Left ventricle myocardium superior (tissue), 1 donor: ENCODE measurements at regions not wholly inside any gene's neighbourhood (a gene's known extent, or its start where the extent isn't known, plus 50 kb on each side); places are given as distances from the start of the nearest gene placed in this dataset.
"Not testable (repeated sequence)": the region's sequence is repeated elsewhere in the genome, so short reads cannot be mapped to it uniquely, and the experiment has no call there.

Experiments
- ATAC-seq: fragments of 200-7000 bp; cut with Tn5 transposase; one replicate; pipeline ENCODE4 v1.9.1; 2020; ENCODE audit warnings: mild to moderate bottlenecking, moderate library complexity
- DNase-seq: peaks from one replicate; pipeline ENCODE4 v3.0.0-alpha.2; 2020
- intact Hi-C: fragments of 100-400 bp; cut with micrococcal nuclease; formaldehyde crosslinking; loops from one replicate; pipeline ENCODE4 v1.11.0; 2022
- donor health status: DM: no; HTN: yes; CAD: no; lungs with severe emphysema.

DNA sequence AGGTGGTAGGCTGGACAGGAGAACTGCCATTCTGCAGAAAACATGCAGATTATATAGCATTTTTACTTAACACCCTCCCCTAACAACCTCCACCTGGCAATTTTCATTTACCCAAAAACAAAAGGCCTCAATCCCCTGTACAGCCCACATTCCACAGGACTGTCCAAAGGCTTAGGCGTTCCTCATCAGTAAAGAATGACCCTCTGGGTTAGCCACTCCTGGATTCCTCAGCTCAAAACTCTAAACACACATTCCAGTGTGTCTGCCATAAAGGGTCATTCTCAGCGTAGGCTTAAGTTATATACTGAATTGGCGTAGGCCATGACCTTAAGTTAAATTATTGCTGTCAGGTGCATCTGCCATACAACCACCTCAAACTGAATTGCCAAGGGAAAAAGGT is 261.8 kb upstream of the CHAC2 start:
- ATAC-seq (no peak), DNase-seq (no peak)
- intact Hi-C loops: no loop called here

DNA sequence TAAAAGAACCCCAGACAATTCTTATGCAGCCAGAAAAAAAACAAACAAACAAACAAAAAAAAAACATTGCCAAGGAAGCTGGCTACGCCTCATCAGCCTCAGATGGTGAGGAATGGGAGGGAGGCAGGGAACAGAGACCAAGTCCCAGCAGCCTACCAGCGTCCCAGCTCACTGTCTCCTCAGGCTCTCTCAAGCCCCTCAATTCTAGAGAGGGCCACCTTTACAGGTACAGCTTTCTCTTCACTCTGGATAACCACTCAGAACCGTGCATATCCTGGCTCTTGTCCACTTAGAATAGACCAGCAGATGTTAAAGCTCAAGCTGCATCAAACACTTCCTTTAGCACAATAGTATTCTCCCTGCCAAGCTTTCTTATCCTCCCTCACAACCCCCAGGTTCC is 263.1 kb upstream of the CHAC2 start:
- ATAC-seq: no peak
- DNase-seq: no peak
- intact Hi-C loops: no loop called here

DNA sequence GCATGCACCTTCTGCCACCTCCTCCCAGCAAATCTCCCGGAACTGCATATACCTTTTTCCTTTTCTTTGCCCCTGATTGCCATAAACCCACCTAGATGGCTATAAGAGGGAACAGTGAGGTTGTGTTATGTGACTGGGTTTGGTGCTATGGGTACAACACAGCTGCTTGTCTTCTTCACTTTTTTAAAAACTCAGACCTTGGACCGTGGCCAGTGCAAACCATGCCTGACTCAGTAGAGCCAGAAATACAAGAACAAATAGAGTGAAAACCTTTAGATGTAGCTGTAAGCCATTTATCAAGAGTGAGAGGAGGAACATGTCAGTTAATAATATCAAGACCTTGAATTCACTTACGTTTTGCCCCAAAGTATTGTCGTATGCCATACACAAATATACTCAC is 267.4 kb upstream of the CHAC2 start:
- DNase-seq: no peak
- no peak for ATAC-seq
- intact Hi-C loops: no loop called here

DNA sequence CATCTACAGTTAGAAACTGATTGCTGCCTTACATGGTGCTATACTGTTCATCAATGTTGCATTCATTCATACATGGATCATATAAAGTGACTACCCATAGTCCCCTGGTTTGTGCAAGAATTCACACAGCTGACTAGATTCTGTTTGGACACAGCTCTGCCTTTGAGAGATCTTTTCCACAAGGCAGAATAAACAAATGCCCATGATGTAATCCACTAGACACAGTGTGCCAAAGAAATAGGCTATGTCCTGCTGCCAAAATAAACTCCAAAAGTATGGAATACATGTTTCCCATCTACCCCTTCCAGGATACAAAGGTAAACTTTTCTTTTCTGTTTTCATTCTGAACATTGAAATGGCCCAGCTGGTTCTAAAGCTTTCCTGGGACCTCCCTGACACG is 269.4 kb upstream of the CHAC2 start:
- intact Hi-C loops: no loop called here
- ATAC-seq: peak; percentile 79

DNA sequence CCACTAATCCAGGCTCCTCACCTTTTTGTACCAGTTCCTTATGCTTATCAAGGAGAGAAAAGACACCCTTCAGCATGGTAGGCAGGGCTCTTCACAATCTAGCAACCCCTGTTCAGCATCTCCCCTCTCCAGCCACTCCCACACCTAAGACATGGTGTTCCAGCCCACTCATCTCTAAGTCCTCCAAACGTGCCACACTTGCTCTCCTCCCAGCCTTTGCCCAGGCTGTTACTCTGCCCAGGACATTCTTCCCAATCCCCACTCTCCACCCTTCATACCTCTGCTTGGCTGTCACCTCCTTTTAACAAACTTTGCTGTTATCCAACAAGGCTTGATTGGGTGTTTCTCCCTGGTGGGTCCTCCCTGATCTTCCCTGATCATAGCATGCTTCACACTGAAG is 270.6 kb upstream of the CHAC2 start:
- no peak for ATAC-seq
- no peak for DNase-seq
- intact Hi-C loops: no loop called here

More for the DNA sequence above, 269.4 kb upstream of the CHAC2 start:
- DNase-seq: no peak

DNA sequence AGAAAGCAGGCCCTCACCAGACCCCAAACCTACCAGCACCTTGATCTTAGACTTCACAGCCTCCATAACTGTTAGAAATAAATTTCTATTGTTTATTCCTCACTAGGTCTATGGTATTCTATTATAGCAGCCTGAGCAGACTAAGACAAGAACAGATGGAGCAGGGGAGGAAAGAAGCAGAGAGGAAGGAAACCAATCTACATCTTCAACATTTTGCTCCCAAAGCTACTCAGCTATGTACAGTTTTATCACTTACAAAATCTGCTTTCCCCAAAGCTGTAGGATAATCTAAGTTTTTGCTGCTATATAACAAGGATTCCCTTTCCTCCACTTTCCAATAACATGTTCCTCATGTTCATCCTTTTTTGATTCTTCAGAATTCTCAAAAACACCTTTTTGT is 274.4 kb upstream of the CHAC2 start:
- ATAC-seq: no peak
- intact Hi-C loops: no loop called here
- no peak for DNase-seq

DNA sequence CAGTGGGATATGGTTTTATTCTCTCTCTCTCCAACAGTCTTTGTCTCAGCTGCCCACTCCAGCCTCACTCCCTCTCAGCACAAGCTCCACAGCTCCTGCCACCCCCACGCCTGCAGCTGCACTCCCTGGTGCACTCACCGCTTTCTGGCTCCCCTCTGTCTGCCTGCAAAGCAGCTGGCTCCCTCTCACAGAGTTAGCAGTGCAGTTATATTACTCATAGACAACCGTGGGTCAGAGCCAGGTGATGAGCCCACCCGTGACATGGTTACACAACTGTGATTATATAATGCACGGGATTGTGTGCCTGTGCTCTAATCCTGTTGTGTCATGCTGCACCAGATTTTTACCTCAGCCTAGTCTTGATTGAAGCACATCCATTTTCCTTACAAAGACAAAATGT is 276.9 kb upstream of the CHAC2 start:
- peak; percentile 45 for DNase-seq
- intact Hi-C loops: no loop called here
- ATAC-seq: peak; percentile 83

DNA sequence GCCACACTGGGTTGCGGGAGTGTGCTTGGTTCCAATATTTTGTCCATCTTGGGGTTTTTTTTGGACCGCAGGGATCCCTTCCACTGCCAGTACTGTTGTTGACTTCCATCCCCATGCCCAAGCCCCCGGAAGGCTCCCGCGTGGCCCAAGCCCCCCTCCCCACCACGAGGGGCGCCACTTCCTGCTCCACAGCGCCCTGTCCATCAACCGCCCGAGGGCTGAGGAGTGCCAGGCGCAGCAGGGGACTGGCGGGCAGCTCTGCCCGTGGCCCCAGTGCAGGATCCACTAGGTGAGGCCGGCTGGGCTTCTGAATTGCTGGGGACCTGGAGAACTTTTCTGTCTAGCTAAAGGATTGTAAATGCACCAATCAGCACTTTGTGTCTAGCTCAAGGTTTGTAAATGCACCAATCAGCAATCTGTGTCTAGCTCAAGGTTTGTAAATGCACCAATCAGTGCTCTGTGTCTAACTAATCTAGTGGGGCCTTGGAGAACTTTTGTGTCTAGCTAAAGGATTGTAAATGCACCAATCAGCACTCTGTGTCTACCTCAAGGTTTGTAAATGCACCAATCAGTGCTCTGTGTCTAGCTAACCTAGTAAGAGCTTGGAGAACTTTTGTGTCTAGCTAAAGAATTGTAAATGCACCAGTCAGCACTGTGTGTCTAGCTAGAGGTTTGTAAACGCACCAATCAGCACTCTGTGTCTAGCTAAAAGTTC is 281.3 kb upstream of the CHAC2 start:
- intact Hi-C loops, ATAC-seq, DNase-seq: not testable (repeated sequence)

DNA sequence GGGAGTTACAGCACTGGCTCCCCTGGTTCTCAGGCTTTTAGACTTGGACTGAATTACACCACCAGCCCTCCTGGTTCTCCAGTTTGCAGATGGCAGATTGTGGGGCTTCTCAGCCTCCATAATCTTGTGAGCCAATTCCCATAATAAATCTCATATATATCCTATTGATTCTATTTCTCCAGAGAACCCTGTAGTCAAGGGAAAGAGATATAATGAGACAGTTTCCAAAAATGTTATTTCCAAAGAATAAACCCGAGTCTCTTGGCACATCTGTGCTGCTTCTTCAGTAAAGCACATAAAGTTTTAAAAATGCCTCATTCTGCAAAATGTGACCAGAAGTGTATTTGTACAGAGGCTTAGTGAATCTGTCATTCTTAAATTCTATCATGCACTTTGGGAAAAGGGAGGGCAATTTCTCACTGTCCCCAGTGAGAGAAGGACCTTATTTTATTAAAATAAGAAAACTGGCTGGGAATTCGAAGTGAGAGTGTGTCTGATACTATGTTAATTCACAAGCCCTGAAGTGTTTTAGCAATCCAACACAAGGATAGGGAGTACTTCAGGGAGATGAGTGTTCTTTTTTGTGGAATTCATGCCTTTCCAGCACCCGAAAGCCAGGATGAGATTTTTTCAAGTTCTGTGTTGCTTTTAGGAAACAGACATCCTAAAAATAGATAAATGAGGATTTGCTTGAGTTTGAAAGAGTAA is 282.4 kb upstream of the CHAC2 start:
- no peak for ATAC-seq
- DNase-seq: no peak
- intact Hi-C loops: no loop called here

DNA sequence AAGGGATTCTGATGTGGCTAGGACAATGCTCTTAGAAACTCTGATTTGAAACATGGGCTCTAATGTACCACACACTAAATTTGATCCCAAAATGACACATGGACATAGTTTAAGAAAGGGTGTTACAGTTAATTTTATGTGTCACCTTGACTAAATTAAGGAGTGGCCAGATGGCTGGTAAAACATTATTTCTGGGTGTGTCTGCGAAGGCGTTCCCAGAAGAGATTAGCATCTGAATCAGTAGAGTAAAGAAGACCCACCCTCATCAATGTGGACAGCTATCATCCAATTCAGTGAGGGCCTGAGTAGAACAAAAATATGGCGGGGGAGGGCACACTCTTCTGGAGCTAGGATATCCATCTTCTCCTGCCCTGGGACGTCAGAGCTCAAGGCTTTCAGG is 283.1 kb upstream of the CHAC2 start:
- DNase-seq (no peak), ATAC-seq (no peak)
- intact Hi-C loops: no loop called here

DNA sequence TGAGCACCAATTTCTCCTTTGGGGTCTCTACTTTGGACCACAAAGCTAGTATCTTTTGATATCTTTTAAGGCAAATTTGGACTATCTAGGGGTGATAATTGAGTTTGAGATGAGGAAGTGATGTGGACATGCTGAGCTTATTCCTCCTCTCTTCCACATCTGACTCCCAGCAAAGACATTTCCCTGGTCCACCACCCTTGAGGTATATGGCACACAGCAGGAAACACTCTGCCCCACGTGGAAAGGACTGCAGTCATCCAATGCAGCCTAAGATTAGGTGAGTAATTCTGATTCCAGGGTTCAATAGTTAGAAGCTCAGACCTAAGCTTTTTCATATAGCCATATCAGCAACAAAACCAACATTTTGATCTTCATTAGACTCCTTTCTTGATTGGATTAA is 290.1 kb upstream of the CHAC2 start:
- intact Hi-C loops: no loop called here
- no peak for DNase-seq

DNA sequence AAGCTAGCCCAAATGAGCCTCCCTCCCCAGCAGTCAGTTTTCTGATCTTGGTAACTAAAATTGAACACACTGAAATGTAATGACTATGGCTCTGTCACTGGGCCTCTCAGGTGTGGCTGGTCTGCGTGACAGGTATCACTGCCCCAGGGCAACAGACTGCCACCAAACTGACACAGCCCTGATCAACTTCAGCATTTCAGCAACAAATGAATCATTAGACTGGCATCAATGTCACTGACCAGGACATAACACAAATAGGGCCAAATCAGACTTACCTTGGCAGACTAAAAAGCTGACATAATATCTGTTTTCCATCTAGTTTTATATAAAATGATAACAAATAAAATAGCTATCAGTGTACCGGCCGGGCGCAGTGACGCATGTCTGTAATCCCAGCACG is 290.8 kb upstream of the CHAC2 start:
- ATAC-seq (no peak), DNase-seq (no peak)
- intact Hi-C loops: no loop called here

More for the DNA sequence above, 290.1 kb upstream of the CHAC2 start:
- no peak for ATAC-seq

DNA sequence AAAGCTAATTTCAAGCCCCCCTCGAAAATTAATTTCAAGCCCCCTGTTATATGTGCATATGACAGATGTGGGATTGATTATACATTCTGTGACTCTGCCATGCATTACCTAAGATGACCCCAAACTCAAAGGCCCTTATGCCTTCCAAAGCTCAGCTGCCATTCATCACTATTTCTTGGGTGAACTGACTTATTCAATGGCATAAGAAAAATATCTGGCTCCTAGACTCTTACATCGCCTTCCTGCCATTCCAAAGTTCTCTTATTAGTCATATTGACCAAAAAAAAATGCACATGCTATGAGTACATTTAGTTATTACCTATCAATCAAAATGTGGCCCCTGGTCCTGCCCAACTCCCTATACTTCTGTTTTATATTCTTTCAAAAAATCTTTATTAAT is 291.8 kb upstream of the CHAC2 start:
- ATAC-seq: no peak
- DNase-seq: no peak
- intact Hi-C loops: no loop called here

DNA sequence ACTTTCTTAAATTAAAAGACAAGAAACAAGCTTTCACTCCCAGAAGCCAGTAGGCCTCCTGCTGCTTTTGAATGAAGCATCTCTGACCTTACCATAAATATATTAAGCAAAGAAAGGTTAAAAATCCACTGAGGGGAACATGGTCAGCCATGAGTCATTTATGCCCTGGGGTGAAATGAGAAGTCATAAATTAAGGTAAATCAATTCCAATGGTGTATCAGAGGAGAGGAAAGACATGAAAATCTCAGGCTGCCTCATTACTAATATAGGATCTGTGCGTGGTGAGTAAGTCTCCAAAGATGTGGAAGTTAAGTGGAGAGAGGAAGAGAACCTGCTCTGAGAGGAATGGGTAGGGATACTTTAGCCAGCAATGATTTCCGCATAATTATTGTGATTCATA is 292.3 kb upstream of the CHAC2 start:
- intact Hi-C loops: no loop called here
- DNase-seq (no peak), ATAC-seq (no peak)

DNA sequence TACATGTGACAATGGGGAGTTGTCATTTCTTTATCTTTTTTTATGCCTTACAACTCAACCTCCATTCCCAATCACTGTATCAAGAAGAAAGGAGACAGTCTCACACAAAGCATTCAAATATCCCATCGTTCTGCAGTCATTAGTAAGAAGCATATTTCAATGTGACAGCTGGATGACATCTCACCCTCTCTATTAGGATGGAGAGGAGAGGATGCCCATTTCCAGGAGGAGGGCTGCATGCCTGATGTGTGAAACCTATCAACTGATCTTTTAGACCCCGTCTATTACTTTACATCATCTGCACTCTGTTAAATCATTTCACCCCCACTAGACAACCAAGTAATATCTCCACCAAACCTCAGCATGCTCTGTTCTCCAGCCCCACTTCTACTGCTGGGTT is 292.7 kb upstream of the CHAC2 start:
- ATAC-seq (no peak), DNase-seq (no peak)
- intact Hi-C loops: no loop called here

DNA sequence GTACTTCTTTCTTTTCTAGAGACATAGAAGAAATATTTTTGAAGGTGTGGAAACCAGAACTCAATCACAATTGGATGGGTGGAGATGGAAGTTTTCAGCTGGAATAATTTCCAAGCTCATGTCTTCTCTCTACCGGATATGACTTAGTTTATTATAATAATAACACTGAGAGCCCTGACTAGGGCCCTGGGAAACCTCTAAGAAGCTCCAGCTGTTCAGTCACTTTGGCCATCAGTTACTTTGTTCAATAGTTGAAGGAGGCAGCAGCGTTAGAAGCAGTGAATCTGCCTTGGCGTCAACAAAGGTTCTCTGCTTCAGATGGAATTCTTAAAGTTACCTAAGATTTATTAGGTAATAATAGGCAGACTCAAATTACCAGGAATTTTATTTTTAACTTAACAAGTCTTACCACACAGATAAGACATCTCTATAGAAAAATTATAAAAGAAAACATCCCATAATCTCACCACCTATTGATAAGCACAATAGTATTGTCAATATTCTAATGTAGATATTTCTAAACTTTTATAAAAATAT is 293.8 kb upstream of the CHAC2 start:
- DNase-seq: no peak
- intact Hi-C loops: no loop called here
- ATAC-seq: no peak

DNA sequence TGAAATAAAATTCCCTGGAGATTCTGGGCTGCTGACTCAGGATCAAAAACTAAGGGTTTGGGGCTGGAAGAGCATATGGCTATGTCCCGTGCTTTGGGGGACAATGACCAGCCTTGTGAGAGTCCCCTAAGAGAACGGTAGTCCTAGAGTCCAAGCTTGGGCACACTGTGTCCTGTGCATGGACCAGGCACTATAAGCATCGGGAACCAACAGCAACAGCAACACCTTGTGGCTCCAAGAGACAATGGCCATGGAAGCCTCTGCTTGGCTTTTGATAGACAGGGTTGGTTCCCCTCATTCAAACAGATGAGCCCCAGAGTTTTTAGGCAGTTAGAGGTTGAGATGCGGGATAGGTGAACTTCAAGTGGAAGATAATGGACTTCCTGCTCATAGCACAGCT is 294.4 kb upstream of the CHAC2 start:
- intact Hi-C loops: no loop called here
- DNase-seq (no peak), ATAC-seq (peak; percentile 84)

DNA sequence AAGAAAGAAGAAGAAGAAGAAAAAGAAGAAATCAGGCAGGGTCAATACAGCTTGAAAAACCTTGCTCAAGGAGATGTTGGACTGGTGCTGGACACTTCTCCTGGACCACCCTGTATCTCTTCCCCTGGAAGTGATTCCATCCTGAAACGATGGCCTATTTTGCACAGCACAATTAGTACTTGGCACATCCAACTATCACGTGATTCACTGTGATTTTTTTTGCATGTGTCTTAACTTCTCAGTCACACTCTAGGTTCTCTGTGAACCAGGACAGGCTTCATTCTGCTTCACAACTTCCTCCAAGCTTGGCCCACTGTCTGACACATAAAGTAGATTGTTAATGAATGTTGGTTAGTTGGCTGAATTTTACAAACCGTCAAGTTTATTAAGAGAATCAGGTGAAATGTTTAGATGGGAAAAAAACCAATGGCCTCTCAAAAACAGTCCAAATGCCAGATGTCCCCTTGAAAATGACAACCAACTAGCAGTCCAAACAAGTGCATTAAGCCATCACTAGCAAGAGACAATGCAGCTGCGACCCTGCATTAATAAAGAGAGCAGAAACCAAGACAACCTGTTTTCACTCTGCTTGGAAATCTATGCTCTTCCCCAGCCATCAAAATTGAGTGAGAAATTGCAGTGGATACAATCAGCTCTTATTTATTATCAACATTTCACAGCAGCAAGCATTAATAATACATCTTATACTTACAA is 300.0 kb upstream of the CHAC2 start:
- DNase-seq (no peak), ATAC-seq (no peak)
- intact Hi-C loops: no loop called here

DNA sequence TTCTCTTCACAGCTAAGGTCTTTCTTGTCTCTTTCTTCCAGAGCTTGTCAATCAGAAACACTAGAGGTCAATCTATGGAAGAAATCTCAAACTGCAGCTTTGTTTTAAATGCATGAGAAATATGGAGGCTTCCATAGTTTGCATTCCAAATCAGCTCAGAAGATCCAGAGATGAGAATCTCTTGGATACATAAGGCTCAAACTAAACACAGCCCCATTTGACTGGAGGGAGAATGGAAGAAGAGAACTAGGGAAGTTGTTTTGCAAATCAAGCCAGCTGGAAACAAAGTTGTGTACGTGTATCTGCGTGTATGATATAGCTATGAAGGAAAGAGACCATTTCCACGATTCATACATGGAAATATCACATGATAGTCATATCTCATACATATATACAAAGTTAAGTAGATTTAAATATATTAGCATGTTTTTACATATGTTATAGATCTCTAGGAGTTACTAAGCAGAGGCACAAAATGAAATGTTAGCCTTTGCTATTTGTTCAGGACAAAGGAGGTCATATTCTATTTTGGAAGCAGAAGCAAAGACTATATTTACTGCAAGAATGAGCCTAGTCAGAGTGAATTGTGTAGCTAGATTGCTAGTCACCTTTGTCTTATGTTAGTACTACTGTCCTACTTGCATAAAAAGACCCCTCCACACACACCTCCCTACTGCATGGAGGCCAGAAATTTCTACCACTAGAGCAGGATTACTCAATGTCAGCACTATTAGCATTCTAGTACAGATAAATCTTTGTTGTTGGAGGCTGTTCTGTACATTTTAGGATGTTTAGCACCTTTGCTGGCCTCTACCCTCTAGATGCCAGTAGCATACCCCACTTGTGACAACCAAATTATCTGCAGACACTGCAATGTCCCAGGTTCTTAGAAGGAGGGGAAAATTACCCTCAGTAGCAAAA is 303.5 kb upstream of the CHAC2 start:
- ATAC-seq (peak; percentile 58), DNase-seq (no peak)
- intact Hi-C loops: no loop called here
